Right hindlimb (tissue), 1 donor: ENCODE measurements at regions not wholly inside any gene's neighbourhood (a gene's known extent, or its start where the extent isn't known, plus 50 kb on each side); places are given as distances from the start of the nearest gene placed in this dataset.
"Not testable (repeated sequence)": the region's sequence is repeated elsewhere in the genome, so short reads cannot be mapped to it uniquely, and the experiment has no call there.

Experiments used
- DNase-seq: peaks from one replicate; pipeline ENCODE4 v3.0.0-alpha.2; 2018

DNA sequence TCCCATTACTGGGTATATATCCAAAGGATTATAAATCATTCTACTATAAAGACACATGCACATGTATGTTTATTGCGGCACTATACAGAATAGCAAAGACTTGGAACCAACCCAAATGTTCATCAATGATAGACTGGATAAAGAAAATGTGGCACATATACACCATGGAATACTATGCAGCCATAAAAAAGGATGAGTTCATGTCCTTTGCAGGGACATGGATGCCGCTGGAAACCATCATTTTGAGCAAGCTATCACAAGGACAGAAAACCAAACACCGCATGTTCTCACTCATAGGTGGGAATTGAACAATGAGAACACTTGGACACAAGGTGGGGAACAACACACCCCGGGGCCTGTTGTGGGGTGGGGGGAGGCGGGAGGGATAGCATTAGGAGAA is 57.0 kb upstream of the NEUROD1 start:
- DNase-seq, result not testable (repeated sequence)

DNA sequence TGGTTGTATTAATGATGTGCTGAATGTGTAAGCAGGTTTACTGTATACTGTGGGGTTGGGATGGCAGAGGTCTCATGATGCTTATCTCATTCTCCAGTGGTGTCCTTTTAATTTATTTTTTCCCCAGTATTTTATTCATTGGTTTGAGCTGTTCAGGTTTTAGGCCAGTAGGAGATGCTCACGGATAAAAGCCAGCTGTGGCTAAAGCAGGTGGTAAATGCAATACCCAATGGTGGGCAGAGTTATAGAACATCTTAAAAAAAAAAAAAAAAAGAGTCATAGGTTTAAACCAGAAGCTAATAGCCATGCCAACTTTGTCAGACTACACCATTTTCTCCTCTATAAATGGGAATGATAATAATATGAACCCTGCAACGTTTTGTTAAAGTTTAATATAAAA is 57.8 kb upstream of the NEUROD1 start:
- DNase-seq, result no peak

DNA sequence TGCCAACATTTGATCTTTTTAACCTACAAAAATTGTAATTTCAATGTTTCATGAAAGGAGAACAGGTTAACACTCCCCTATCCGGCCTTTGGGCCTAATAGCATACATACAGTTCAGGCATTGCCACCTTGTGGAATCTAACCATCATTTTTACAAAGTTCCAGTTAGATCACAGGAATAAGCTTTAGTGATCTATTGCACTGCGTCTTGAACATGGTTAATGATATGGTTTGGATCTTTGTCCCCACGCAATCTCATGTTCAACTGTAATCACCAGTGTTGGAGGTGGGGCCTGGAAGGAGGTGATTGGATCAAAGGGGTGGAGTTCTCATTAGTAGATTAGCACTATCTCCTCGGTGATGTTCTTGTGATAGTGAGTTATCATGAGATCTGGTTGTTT is 58.2 kb upstream of the NEUROD1 start:
- no peak for DNase-seq

DNA sequence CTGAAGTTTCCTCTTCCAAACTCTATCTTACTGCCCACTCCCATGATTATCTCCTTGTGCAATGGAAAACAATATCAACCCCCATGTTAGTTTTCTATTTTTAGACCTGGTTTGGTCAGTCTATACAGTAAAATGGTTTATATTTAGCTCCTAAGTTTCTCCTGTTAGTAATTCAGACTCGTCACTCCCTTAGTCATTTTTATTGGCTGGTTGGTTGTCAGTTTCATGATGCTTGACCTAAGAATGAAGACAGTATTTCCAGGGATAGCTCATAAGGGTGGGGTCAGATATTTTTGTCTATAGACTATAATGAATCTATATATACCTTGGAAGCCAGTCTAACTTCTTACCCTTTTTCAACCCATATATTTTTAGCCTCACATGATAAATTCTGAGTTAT is 61.4 kb upstream of the NEUROD1 start:
- DNase-seq, result no peak

DNA sequence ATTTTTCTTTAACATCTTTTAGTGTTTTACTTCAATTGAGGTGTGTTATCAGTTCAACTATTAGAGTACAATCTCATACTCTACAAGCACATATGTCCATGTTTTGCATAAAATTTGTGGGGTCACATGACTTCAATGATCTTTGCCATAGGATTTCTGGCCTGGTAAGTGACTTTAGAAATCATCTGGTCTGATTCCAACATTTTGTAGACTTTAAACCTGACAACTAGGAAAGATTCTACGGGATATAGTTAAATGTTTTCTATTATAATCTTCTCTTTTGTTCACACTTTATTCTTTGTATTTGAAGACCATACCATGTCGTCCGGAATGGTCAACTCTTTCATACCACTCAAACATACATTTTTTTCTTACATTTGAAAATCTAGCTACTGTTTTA is 62.0 kb upstream of the NEUROD1 start:
- no peak for DNase-seq

DNA sequence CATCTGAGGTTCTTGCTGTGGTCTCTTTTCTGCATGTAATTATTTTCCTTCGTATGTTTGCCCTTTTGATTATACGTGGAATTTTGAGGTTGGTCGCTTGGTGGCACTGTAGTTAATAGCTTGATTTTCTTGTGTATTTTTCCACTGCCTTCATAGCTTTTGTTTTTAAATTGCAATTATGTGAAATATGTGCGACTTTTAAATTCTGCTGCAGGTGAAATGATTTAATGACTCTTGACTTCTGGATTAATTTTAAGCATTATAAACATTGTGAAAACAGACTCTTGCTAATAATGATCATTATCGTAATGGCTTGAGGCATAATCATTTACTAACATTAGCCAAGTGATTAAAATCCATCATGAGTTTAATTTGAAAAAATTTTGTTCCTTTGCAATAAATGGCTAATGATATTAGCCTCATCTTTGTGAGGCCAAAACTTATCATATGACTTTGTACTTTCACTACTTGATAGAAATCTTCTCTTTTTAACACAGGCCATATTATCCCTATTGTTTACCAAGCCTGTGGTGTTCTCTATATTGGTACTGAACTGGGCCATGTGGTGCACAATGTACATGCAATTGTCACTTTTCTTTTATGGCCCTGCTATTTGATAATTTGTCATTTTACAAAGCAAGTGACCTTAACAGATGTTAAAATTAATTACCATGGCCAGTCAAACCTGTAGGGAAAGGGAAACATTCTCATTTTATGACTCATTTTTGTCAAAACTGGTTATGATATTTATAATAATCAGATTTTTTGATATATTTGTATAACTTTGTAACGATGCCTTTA is 62.8 kb upstream of the NEUROD1 start:
- peak; percentile 36 for DNase-seq

DNA sequence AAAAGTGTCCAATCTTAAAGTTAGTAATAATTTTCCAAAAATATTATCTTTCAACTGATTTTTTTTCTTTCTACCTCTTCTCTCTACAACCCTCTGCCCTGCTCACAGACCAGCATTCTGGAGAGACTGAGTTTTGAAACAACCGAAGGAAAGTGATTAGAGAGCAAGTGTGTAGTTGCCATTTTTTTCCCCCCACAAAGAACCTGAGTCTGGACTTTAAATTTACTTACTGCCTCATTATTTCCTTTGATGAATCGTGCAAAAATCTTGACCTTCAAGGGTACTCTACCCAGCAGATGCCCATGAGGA is 63.4 kb upstream of the NEUROD1 start:
- DNase-seq, result no peak

DNA sequence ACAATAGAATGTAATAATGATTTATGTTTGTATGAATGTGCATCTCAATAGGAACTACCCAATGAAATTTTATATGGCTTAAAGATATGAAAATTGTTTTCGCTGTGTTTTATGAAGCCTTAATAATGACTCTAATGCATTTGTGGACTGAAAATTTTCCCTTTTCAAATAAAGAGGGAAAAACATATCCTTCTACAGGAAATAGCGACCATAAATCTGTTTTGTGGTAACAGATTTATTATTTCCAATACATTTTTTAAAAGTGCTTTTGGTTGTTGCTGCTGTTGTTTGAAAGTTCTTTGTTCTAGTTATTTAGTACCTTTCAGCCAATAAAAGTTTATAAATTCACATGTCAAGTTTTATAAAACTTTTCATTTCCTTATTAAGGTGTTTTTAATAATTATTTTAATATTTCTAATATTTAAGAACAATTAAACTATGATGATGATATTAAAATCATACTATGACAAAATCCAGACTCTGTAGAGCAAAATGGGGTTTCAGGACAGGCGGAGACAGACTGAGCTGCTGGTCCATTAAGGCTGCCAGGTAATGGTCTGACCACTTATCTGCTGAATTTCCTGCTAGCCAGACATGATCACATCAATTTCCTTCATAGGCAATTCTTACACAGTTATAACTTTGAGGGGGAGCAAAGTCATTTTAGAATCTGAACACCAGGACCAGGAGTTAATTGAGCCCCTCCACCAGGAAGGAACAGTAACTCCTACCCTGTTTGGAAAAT is 65.7 kb upstream of the NEUROD1 start:
- DNase-seq, result no peak

DNA sequence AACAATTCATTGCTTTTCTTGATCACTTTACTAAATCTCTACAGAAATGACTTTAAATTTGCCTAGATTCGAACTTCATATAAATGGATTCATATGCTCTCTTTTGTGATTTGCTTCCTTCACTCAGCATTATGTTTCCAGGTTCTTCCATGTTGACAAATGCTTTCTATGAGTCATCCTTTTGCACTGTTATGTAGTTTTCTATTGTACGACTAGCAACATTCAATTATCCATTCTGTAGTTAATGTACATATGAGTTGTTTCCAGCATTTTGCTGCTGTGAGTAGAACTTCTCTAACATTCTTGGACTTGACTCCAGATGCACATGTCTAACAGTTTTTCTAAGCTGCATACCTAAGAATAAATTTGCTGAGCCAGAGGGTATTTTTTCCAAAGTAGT is 66.5 kb upstream of the NEUROD1 start:
- DNase-seq, result no peak

DNA sequence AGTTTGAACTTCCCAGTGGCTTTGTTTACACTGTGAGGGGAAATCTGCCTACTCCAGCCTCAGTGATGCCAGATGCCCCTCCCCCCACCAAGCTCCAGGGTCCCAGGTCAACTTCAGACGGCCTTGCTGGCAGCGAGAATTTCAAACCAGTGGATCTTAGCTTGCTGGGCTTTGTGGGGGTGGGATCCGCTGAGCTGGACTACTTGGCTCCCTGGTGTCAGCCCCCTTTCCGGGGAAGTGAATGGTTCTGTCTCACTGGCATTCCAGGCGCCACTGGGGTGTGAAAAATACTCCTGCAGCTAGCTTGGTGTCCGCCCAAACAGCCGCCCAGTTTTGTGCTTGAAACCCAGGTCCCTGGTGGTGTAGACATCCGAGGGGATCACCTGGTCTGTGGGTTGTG is 70.0 kb upstream of the NEUROD1 start:
- no peak for DNase-seq

DNA sequence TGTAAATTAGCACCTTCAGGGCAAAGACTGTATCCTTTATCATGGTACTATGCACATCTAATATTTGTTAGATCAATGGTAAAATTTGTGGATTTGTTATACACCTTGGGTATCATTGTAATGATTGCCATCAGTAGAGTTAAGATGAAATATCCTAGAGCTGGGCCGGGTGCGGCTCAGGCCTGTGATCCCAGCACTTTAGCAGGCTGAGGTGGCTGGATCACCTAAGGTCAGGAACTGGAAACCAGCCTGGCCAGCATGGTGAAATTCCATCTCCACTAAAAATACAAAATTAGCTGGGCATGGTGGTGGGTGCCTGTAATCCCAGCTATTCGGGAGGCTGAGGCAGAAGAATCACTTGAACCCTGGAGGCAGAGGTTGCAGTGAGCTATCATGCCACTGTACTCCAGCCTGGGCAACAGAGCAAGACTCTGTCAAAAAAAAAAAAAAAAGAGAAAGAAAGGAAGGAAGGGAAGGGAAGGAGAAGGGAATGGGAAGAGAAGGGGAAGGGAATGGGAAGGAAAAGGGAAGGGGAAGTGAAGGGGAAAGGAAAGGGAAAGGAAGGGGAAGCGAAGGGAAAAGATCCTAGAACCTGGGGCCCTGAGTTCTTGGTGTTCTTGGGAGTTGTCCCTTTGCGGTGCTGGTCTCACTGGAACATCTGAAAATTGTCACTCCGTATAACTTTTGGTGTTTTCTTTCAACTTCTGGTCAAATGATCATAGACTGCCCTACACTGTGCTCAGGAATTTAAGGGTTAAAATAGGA is 71.1 kb upstream of the NEUROD1 start:
- no peak for DNase-seq

DNA sequence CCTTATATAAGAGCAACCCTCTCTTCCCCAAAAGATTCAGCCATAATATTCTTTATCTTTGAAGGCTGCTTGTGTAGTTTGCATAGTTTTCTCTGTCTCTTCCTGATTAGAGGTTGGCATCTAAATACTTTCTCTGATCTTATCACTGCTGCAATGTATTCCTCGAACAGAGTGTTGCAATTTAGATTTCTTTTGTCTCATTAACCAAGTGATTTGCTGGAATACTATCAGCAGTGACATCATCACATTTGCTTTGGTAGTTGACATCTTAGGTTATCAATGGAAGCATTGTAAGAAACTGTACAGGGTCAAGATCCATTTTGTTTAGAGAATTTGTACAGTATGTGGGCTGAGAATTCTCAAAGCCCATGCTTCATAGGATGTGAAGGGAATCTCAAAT is 72.0 kb upstream of the NEUROD1 start:
- no peak for DNase-seq

DNA sequence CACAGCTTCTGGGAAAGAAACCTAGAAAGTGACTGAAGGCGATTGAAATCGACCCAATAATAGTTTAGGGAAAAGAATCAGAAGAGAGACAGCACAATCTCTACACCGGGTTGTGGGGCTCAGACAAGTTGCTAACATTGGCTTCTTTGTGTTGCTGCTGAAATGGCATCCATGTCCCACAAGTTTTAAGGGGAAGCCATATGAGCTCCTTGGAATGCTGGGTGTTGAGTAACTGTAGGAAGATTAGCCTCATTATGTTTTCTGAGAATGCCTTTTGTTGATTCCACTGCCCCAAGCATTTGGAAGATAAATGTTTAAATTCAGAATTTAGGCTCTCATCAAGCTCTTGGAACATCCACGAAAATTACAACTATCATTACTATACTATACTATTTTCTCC is 73.4 kb upstream of the NEUROD1 start:
- no peak for DNase-seq

DNA sequence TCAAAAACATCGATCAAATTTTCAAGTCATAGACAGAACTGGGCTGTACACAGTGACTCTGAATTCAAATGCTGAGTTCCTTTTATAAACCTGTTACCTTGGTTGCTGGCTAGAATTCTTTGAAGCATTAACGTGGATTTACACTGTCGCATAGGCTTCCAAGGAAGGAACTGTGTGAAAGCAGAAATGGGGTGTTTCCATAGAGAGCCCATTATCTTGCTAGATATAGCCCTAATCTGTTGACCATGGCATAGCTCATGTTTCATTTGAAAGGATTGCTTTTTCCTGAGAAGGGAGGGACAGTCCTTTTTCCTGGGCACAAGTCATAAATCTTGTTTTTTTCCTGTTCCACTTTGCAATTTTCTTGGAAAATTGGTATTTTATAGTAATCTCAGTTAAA is 73.8 kb upstream of the NEUROD1 start:
- no peak for DNase-seq

DNA sequence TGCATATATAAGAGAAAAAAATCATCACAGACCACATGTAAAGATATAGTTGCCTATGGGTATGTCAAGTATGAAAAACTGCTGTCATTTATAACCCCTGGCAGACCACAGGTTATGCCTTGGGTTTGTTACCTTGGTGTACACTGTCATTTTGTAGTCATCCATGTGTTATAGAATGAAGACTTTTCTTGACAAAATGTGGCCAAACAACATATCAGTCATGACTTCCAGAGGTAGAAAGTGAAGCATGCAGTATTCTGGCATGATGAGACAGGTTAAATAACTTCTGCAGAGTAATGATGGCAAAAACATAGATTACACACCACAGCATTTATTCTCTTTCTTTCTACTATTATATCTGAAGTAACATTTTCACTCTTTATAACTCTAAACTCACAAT is 74.9 kb upstream of the NEUROD1 start:
- no peak for DNase-seq

DNA sequence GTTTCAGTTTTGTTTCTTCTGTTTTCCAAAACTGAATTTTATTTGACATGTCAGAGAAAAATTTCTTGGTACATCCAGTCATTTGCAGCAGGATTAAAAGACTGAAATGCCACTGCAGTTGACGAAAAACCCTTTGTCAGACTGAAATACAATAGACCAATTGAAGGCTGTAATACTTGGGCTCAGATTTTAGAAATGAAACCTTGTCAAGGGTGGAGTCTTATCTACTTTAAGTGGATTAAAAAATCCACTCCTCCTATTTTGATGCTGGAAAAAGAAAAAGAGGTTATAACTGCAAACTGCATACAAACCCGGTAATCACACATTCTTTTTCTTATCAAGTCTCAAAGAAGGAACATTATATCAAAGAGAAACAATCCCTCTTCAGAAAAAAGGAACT is 80.2 kb upstream of the NEUROD1 start:
- no peak for DNase-seq

DNA sequence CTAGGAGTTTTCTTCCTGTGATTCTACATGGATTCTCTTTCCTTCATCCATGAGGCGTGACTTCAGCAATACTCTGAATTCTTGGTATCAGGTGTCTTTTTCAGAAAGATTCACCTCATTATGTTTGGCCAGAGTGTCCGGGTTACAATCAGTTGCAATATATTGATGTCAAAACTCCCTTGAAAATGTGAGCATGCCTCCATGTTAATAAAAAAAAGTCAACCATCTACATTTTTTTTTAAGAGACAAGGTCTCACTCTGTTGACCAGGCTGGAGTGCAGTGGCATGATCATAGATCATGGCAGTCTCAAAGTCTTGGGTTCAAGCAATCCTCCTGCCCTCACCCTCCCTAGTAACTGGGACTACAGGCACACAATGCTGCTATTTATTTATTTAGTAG is 80.9 kb upstream of the NEUROD1 start:
- no peak for DNase-seq

DNA sequence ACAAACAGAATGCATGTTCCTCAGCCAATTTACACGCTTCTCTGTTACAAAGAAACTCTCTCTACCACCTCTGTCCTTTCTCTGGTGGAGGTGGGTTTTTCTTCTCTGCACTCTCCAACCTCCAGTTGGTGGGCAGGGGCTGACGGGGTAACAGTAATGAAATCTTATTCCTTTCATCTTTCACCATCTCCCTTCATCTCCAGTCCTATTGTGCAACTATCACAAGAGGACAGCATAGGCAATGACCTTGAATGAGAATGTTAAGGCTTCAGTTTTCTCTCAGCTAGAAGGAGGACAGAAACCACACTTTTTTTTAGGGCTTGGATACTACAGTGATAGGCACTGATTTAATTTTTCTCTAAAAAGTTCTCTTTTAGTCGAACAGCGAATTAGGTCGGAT is 81.7 kb upstream of the NEUROD1 start:
- no peak for DNase-seq

DNA sequence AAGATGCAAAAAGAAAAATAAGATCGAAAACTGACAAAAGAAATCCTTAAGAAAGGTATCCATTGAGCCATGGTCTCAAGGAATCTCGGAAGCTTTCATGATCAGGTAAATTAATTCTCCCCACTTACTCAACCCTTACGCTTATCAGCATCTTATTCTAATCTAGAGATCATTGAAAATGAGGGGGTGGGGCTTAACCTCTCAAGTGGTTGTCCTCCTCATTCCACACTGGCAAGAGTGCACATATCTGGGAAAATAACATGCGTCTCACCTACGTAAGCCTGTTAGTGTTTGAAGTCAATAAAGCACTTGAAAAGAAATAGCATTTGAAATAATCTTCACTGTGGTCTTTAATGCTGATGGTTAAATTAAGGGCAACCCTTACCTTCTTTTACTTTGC is 82.5 kb upstream of the NEUROD1 start:
- no peak for DNase-seq

DNA sequence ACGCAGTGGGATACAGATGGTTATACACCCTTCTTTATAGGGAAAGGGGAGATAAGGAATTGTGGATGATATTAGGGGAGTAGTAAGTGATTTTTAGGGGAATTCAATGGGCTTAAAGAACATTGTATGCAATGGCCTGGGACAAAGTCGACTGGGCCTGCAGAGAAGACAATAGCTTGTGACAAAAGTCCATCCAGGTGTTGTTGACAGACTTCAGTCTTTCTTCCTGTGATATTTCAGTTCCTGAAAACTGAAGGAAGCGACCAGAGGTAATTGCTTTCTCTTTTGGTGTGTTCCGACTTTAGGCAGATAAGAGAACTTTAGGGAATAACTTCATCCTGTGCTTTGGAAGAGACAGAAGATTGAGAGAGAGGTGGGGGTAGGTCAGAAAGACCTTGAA is 83.1 kb upstream of the NEUROD1 start:
- DNase-seq, result no peak

DNA sequence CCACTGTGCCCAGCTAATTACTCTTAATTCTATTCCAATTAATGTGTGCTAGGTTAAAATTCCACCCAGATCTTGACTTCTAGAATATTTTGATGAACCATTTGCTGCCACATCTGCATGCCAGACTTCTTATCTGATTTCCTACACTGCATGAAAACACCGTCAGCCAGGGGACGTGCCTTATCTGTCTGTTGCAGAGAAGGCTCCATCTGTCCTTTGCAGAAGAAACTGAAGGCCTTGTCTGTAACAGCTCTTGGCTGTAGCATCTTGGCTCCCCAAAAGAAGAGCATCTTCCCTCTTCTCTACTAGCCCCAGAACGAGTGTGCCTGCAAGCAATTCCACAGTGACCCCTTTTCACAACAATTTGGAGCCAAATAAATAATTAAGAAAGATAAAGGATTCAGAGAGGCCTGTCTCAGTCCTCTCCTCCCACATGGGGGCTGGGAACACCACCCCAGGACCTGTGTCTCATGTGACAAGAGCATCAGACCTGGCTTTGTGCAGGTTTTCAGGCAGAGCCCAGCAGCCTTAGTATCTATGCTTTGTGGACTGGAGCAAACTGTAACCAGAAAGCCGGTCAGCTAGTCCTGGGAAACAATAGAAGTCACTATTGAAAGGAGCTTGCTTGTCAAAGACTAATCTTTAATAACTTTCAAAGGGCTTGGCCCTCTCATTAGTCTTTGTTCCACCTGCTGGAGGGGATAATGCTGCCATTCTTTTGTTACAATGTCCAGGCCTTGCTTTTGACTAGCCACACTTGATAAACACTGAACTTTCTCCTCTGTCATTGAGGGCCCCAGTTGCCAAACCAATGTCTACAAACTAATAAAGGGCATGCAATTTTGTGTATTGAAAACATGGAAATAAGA is 84.0 kb upstream of the NEUROD1 start:
- DNase-seq, result no peak

DNA sequence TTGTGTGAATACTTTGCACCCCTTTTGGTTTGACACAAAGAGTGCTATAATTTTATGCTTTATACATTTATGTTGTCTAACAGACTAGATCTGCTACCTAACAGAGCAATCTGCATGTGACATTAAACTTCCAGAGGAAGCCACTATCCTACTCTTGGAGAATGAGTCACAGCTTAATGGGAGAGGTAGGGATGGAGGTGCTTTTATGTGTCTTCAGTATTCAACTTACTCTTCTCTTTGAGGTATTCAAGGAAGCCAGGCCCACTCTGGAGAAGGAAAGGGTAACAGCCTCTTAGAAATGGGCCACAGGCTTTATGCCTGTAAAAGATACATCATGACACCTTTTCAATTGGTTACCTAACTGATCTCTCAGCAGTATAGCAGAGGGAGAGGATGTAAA is 85.8 kb upstream of the NEUROD1 start:
- no peak for DNase-seq

DNA sequence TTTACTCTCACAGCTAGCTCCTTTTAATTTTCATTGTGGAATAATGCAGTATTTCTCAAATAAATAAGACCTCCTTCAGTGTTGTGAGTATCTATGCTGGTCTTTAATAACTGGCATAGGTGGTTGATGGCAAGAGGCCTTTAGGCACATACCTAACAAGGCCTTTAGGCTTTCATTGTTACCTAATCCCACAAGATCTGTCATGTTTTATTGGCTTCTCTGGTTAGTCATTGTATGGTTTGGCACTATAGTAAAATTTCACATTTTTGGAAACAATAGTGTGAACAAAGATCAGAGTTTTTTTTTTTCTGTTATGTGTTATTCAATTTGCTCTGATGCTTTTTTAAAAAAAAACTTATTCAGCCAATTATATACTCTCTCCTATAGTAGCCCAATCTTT is 89.8 kb upstream of the NEUROD1 start:
- DNase-seq, result no peak
